ENCODE measurements at regions not wholly inside any gene's neighbourhood (a gene's known extent, or its start where the extent isn't known, plus 50 kb on each side); places are given as distances from the start of the nearest gene placed in this dataset.

GRCh38 chr14:61188978-61189808, 91.9 kb downstream of the TMEM30B start:
- H2AK5ac ChIP-seq (ENCODE audit: low read depth, low read length), result no peak overlapping the region
- H3K18ac ChIP-seq (ENCODE audit: extremely low read depth, low read length), result peak overlapping the region; percentile 76
- ChIA-PET CTCF (ENCODE audit: partially characterized antibody) (interaction anchor here (0.8 to 1.0 kb wide), 2 partner anchors 16 to 79 kb away, joined by 3 to 4 read pairs; no protein-coding TSS in a partner anchor), POLR2A (ENCODE audit: partially characterized antibody) (no interaction called here)
- peak overlapping the region in 1 of 4 experiments; percentile 55; a peak in 1 of 7 replicates for H3K9ac ChIP-seq (replicated peaks in 1 of 4; ENCODE audit: extremely low read depth in 1 of 4, low read depth in 3 of 4, low read length in 3 of 4)
- peak overlapping the region; percentile 1; the same call in 1 of the 2 replicates for H2BK5ac ChIP-seq (ENCODE audit: low read depth, low read length)
- no peaks in the 10 kb centered on the region for H3K79me1 ChIP-seq (ENCODE audit: low read depth, low read length)
- H2BK20ac ChIP-seq (ENCODE audit: low read length), result 0 out of 2 replicates have a peak overlapping the region, but pooled peaks have one; percentile 9
- H3K14ac ChIP-seq (ENCODE audit: insufficient read length), result no peak overlapping the region
- no peak overlapping the region for H4K91ac ChIP-seq (replicated peaks; ENCODE audit: insufficient read length, low read length)
- peak overlapping the region; percentile 93 for H2AFZ ChIP-seq (ENCODE audit: low read length)
- H4K20me1 ChIP-seq (replicated peaks in 1 of 2; ENCODE audit: control insufficient read depth in 1 of 2, insufficient read depth in 2 of 2, low read length in 2 of 2), result peaks cover 0 to 2% of the 10 kb centered on the region in 2 experiments
- H3K4me2 ChIP-seq (ENCODE audit: insufficient read depth in 1 of 2, low read depth in 2 of 2, low read length in 2 of 2), result peak overlapping the region; percentile 63 to 73
- WGBS, 2 experiments (ENCODE audit: extremely low coverage in 1 of 2, insufficient coverage in 1 of 2, insufficient read length in 1 of 2, insufficient replicate concordance in 2 of 2, low coverage in 1 of 2, low lambda C conversion rate in 2 of 2, missing lambda C conversion rate in 1 of 2), result 15% methylated on average over 27 of the region's 27 CpGs; no CpG with 5 or more reads in 1 of the 2 experiments
- no peak overlapping the region for H3K4ac ChIP-seq (replicated peaks; ENCODE audit: insufficient read length, low read depth, low read length)
- H3K36me3 ChIP-seq (ENCODE audit: control insufficient read depth in 2 of 4, insufficient read depth in 4 of 4, low read length in 3 of 4), result no peaks in the 10 kb centered on the region
- H2BK12ac ChIP-seq (ENCODE audit: low read depth, low read length), result 0 out of 2 replicates have a peak overlapping the region, but pooled peaks have one; percentile 60
- no peaks in the 10 kb centered on the region for H3K9me3 ChIP-seq (ENCODE audit: insufficient read depth in 2 of 2, low read depth in 1 of 2, low read length in 1 of 2)
- peaks cover 3% of the 10 kb centered on the region; the same call in 1 of the 2 replicates for H3K23me2 ChIP-seq (ENCODE audit: low read depth, low read length)
- no peaks in the 10 kb centered on the region for H3K79me2 ChIP-seq (ENCODE audit: control insufficient read depth in 1 of 2, insufficient read depth in 2 of 2, low read length in 2 of 2)
- no peak for FAIRE-seq
- H3K4me3 ChIP-seq (ENCODE audit: extremely low read depth in 1 of 4, insufficient read depth in 2 of 4, low read depth in 3 of 4, low read length in 4 of 4), result peak overlapping the region; percentile 13 to 50 (median 28); a peak in 6 of 8 replicates
- H2BK120ac ChIP-seq (replicated peaks; ENCODE audit: low read depth, low read length), result no peak overlapping the region
- TF ChIP-seq TAF1 (IDR thresholded peaks at IDR 0.05; ENCODE audit: low read depth, low read length), result 0 out of 2 replicates have a peak, but pooled peaks have one; percentile 8
- peak; percentile 49 for TF ChIP-seq ASH2L (IDR thresholded peaks at IDR 0.05; ENCODE audit: low read length)
- no peak for TF ChIP-seq CHD1 (IDR thresholded peaks at IDR 0.05; ENCODE audit: low read depth, low read length)
- TF ChIP-seq CTCF (IDR thresholded peaks at IDR 0.05; ENCODE audit: control extremely low read depth in 1 of 3, insufficient read depth in 1 of 3, low read depth in 1 of 3, low read length in 3 of 3), result peak; percentile 49 to 62 (median 55)
- TF ChIP-seq FOSL1 (IDR thresholded peaks at IDR 0.05; ENCODE audit: insufficient read depth, low read depth, low read length), result no peak
- TF ChIP-seq HDAC2 (IDR thresholded peaks at IDR 0.05; ENCODE audit: borderline replicate concordance in 1 of 2, low read depth in 2 of 2, low read length in 2 of 2), result 0 out of 4 replicates have a peak, but pooled peaks have one; percentile 37 to 53
- peak; percentile 59 to 76 for TF ChIP-seq RAD21 (IDR thresholded peaks at IDR 0.05 in 1 of 2, conservative IDR thresholded peaks at IDR 0.05 in 1 of 2; ENCODE audit: low read depth in 2 of 2, low read length in 2 of 2)
- no peaks in the 10 kb centered on the region for H3K27me3 ChIP-seq (replicated peaks in 1 of 4; ENCODE audit: control insufficient read depth in 3 of 4, extremely low read depth in 1 of 4, insufficient read depth in 3 of 4, low read length in 3 of 4)
- no peak overlapping the region for H4K5ac ChIP-seq (ENCODE audit: insufficient read length, low read depth, low read length)
- H2BK15ac ChIP-seq (ENCODE audit: low read length), result no peak overlapping the region
- H3K27ac ChIP-seq (ENCODE audit: low read depth, low read length), result no peak overlapping the region
- no peak overlapping the region for H3K56ac ChIP-seq (replicated peaks; ENCODE audit: insufficient read length, low read depth, low read length)
- H4K8ac ChIP-seq (ENCODE audit: extremely low read depth, insufficient read depth, low read length), result no peak overlapping the region
- H3K23ac ChIP-seq (ENCODE audit: insufficient read length), result no peak overlapping the region
- H3K4me1 ChIP-seq (replicated peaks in 1 of 4; ENCODE audit: control insufficient read depth in 3 of 4, insufficient read depth in 4 of 4, low read length in 3 of 4), result peaks cover 3 to 10% (median 3%) of the 10 kb centered on the region in 4 experiments; a peak in 4 of 7 replicates
- peak in 1 of 2 experiments; percentile 83 for DNase-seq (ENCODE audit: low read depth in 1 of 2, low spot score in 2 of 2)
